ENCODE measurements at regions not wholly inside any gene's neighbourhood (a gene's known extent, or its start where the extent isn't known, plus 50 kb on each side); places are given as distances from the start of the nearest gene placed in this dataset.

DNA sequence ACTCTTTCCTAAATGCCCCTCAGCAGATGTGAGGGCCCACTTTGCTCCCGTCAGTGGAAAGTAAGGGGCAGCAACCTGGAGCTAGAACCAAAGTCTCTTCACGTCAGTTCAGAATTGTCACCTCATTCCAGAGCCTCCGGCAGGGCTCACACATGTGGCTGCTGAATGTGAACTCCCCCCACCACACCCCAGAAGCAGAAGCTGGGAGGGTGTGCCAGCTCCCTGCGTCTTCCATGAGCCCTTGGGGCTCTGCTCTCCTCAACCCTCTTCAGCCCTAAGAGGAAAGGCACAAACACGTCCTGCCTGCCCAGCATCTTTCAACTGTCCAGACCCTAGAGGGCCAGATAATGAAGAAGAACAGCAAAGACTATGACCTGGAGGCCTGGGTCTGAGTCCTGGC lies 105.3 kb downstream of the SALL1 start:
- H3K27me3 ChIP-seq (ENCODE audit: control insufficient read depth in 2 of 2, insufficient read depth in 2 of 2, low read length in 2 of 2): no peaks in the 10 kb centered on the region
- H3K27ac ChIP-seq (ENCODE audit: insufficient read depth, low read depth, low read length): no peak overlapping the region
- intact Hi-C loops (cut with micrococcal nuclease) (no loop called here), dilution Hi-C loops (cut with MboI; ENCODE audit: extremely low pct_ligation_motif_present, low sequenced_read_pairs) (no loop called here)
- POLR2A ChIA-PET: no interaction called here
- CTCF ChIA-PET: no interaction called here
- peaks cover 2% of the 10 kb centered on the region for H3K9me3 ChIP-seq (replicated peaks; ENCODE audit: control insufficient read depth, insufficient read depth, low read length)
- no peak overlapping the region for H3K4me2 ChIP-seq (ENCODE audit: insufficient read depth, low read length)
- no peak overlapping the region for H3K9ac ChIP-seq (replicated peaks; ENCODE audit: extremely low read depth, insufficient read depth, low read length)
- no peak overlapping the region for H2AFZ ChIP-seq (ENCODE audit: low read depth, low read length)
- no peaks in the 10 kb centered on the region for H3K79me2 ChIP-seq (ENCODE audit: control insufficient read depth, insufficient read depth, low read length)
- H4K20me1 ChIP-seq (replicated peaks; ENCODE audit: control insufficient read depth, extremely low read depth, insufficient read depth, low read length): no peaks in the 10 kb centered on the region
- no TSS peak for BruUV-seq (replicated peaks)
- H3K9me1 ChIP-seq (replicated peaks; ENCODE audit: control insufficient read depth, extremely low read depth, insufficient read depth, low read length): no peaks in the 10 kb centered on the region
- no peak for TF ChIP-seq MAX (IDR thresholded peaks at IDR 0.05; ENCODE audit: insufficient read depth, insufficient read length)
- no peak for TF ChIP-seq GATA2 (IDR thresholded peaks at IDR 0.05; ENCODE audit: insufficient read depth, insufficient read length, low read depth, low read length)
- TF ChIP-seq FOS (IDR thresholded peaks at IDR 0.05; ENCODE audit: borderline replicate concordance, insufficient read depth, low read length): no peak
- DNase-seq (ENCODE audit: low read depth, low spot score): no peak
- FAIRE-seq: no peak
- H3K36me3 ChIP-seq (ENCODE audit: control insufficient read depth in 2 of 2, extremely low read depth in 1 of 2, insufficient read depth in 2 of 2, low read length in 2 of 2): no peaks in the 10 kb centered on the region
- H3K4me3 ChIP-seq (replicated peaks in 1 of 3; ENCODE audit: insufficient read depth in 1 of 3, low read depth in 1 of 3, low read length in 3 of 3): no peak overlapping the region
- H3K4me1 ChIP-seq (ENCODE audit: control insufficient read depth, extremely low read depth, insufficient read depth, low read length): no peaks in the 10 kb centered on the region

DNA sequence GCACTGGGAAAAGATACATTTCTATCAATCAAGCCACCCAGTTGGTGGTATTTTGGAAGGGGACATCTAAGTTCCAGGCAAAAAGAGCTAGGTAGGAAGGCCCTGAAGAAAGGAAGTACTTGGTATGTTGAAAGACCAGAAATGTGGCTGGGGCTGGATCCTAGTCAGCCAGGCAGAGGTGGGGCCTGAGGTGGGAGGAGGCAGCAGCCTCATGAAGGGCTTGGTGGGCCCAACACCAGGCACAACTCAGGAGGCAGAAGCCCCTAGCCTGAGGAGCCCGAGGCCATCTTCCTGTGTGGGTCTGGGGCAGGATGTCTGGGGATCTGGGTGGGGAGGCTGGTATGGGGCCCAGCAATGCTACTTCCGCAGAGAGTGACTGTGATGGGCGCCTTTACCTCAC lies 105.9 kb downstream of the SALL1 start:
- H3K4me2 ChIP-seq (ENCODE audit: insufficient read depth, low read length): no peak overlapping the region
- no peak overlapping the region for H3K27ac ChIP-seq (ENCODE audit: insufficient read depth, low read depth, low read length)
- H3K9ac ChIP-seq (replicated peaks; ENCODE audit: extremely low read depth, insufficient read depth, low read length): no peak overlapping the region
- BruUV-seq (replicated peaks): no TSS peak
- H4K20me1 ChIP-seq (replicated peaks; ENCODE audit: control insufficient read depth, extremely low read depth, insufficient read depth, low read length): no peaks in the 10 kb centered on the region
- CTCF ChIA-PET: no interaction called here
- intact Hi-C loops (cut with micrococcal nuclease) (no loop called here), dilution Hi-C loops (cut with MboI; ENCODE audit: extremely low pct_ligation_motif_present, low sequenced_read_pairs) (no loop called here)
- DNase-seq (ENCODE audit: low read depth, low spot score) (no peak), FAIRE-seq (no peak)
- no peaks in the 10 kb centered on the region for H3K79me2 ChIP-seq (ENCODE audit: control insufficient read depth, insufficient read depth, low read length)
- no peaks in the 10 kb centered on the region for H3K4me1 ChIP-seq (ENCODE audit: control insufficient read depth, extremely low read depth, insufficient read depth, low read length)
- POLR2A ChIA-PET: no interaction called here
- H3K27me3 ChIP-seq (ENCODE audit: control insufficient read depth in 2 of 2, insufficient read depth in 2 of 2, low read length in 2 of 2): no peaks in the 10 kb centered on the region
- no peaks in the 10 kb centered on the region for H3K9me1 ChIP-seq (replicated peaks; ENCODE audit: control insufficient read depth, extremely low read depth, insufficient read depth, low read length)
- no peak overlapping the region for H3K4me3 ChIP-seq (replicated peaks in 1 of 3; ENCODE audit: insufficient read depth in 1 of 3, low read depth in 1 of 3, low read length in 3 of 3)
- peaks cover 2% of the 10 kb centered on the region for H3K9me3 ChIP-seq (replicated peaks; ENCODE audit: control insufficient read depth, insufficient read depth, low read length)
- H2AFZ ChIP-seq (ENCODE audit: low read depth, low read length): no peak overlapping the region
- H3K36me3 ChIP-seq (ENCODE audit: control insufficient read depth in 2 of 2, extremely low read depth in 1 of 2, insufficient read depth in 2 of 2, low read length in 2 of 2): no peaks in the 10 kb centered on the region
- TF ChIP-seq POLR2AphosphoS5 (IDR thresholded peaks at IDR 0.05; ENCODE audit: insufficient read depth, low read depth, low read length) (no peak), FOS (IDR thresholded peaks at IDR 0.05; ENCODE audit: borderline replicate concordance, insufficient read depth, low read length) (no peak), POLR2A (IDR thresholded peaks at IDR 0.05; ENCODE audit: low read depth, low read length) (no peak), EZH2 (IDR thresholded peaks at IDR 0.05; ENCODE audit: borderline replicate concordance, low read depth, low read length, severe bottlenecking) (no peak), GATA2 (IDR thresholded peaks at IDR 0.05; ENCODE audit: insufficient read depth, insufficient read length, low read depth, low read length) (no peak), MAX (IDR thresholded peaks at IDR 0.05; ENCODE audit: insufficient read depth, insufficient read length) (no peak), MYC (IDR thresholded peaks at IDR 0.05; ENCODE audit: low read depth, low read length) (no peak), CTCF (IDR thresholded peaks at IDR 0.05; ENCODE audit: extremely low read depth in 1 of 2, insufficient read depth in 1 of 2, low read depth in 1 of 2, low read length in 2 of 2) (no peak), JUN (IDR thresholded peaks at IDR 0.05; ENCODE audit: borderline replicate concordance, insufficient read depth, insufficient read length, low read depth) (no peak)

Measured in endothelial cell of umbilical vein (primary cell).